GM19035 (cell line): ENCODE measurements at regions not wholly inside any gene's neighbourhood (a gene's known extent, or its start where the extent isn't known, plus 50 kb on each side); places are given as distances from the start of the nearest gene placed in this dataset.
"Not testable (repeated sequence)": the region's sequence is repeated elsewhere in the genome, so short reads cannot be mapped to it uniquely, and the experiment has no call there.

ENCODE experiments used
- ATAC-seq: cut with Tn5 transposase; IDR thresholded peaks from one replicate; pipeline ENCODE4 v1.9.1; 2021; ENCODE audit not compliant: unreplicated experiment

GRCh38 chr1:101366513-101367215 lies 129.8 kb downstream of the S1PR1 start:
- no peak for ATAC-seq

GRCh38 chr1:101367630-101368029 lies 130.8 kb downstream of the S1PR1 start:
- no peak for ATAC-seq

DNA sequence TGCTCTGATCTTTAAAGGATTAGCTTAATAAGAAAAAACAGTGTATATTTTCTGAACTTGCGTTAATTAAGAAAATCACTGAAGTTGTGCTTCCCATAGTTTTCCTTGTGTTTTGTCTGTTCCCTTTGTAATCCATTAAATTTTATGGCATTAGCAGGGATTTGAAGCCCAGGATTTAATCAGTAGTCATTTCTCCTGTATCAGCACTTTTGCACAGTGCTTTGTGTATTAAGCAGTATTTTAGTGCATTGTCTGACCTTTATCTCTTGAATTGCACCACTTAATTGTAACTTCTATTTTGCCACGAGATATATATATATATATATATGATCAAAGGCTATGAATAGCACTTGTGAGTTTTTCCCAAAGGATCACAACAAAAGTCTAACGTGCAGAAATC lies 133.7 kb downstream of the S1PR1 start:
- no peak for ATAC-seq

GRCh38 chr1:101371259-101371658 lies 134.4 kb downstream of the S1PR1 start:
- peak; percentile 92 for ATAC-seq

DNA sequence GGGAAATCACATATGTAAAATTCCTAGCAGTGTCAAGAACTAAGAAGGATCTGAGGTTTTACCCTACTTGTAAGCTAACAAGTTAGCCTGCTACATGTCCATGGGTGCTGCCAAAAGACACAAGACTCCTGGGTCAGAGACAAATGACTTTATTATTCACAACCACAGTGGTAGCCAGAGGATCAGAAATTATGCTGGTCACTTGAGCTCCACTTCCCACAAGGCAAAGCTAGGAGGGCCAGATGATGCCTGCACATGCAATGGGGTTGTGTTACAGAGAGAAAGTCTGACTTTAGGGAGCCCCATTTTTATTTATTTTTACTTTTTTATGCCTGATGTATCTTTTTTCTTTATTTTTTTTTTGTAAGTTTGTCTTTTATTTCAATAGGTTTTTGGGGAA lies 136.8 kb downstream of the S1PR1 start:
- no peak for ATAC-seq

GRCh38 chr1:101375448-101375847 lies 138.6 kb downstream of the S1PR1 start:
- not testable (repeated sequence) for ATAC-seq

GRCh38 chr1:101376121-101377083 lies 139.6 kb downstream of the S1PR1 start:
- ATAC-seq, result no peak

DNA sequence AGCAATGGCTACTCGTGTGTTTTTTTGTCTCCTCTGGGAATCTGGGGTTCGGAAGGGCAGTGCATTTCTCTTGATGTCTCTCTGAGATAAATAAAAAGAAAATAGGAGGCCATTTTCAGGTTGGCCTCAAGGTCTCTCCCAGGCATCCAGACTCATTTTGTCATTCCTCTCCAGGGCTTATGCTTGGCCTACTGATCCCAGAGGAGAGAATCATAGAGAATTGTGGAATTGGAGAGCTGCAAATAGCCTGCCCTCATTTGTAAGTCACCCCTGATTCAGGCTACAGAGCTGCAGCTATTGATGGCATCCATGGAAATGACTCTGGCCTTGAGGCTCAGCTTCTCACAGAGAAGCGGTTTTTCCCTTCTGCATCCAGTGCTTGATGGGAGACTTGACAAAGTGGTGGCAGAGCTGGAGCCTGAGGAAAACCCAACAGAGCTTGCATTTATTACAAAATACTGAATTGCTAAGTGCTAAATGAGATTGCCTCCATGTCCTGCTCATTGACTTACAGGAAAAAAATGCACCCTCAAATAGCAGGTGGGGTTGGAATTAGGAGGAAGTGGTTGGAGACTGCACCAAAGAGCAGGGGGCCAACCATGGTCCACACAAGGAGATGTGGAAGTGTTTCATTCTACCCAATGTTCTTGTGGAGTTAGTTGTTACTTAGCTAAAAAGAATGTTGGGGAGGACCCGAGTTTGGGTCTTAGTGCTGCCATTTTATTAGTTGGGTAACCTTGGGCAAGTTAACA lies 140.4 kb downstream of the S1PR1 start:
- no peak for ATAC-seq

DNA sequence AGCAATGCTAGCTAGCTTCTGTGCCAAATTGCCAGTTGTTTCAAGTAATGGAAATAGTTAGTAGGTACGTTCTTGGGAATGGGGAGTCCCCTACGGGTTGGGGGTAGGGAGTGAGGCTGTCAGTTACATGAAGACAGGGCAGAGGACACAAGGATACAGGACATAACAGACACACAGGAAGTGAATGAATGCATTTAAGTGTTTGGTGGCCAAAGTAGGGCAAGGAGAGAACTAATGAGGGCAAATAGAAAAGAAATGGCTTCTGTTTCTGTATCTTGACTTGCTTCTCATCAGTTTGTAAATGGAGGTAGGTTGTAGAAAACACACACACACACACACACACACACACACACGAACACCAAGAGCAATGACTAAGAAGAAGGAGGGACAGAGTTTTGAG lies 142.2 kb downstream of the S1PR1 start:
- no peak for ATAC-seq

GRCh38 chr1:101379950-101380349 lies 143.1 kb downstream of the S1PR1 start:
- peak; percentile 96 for ATAC-seq

DNA sequence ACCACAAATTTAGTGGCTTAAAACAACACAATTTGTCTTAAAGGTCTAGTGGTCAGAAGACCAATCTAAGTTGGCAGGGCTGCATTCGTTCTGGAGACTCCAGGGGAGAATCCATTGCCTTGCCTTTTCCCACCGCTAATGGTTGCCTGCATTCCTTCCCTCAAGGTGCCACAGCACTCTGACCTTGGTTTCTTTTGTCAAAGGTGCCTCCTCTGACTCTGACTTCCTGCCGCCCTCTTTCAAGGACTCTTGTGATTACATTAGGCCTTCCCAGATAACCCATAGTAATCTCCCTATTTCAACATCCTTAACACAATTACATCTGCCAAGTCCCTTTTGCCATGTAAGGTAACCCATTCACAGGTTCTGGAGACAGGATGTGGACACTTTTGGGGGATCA lies 145.3 kb downstream of the S1PR1 start:
- no peak for ATAC-seq

DNA sequence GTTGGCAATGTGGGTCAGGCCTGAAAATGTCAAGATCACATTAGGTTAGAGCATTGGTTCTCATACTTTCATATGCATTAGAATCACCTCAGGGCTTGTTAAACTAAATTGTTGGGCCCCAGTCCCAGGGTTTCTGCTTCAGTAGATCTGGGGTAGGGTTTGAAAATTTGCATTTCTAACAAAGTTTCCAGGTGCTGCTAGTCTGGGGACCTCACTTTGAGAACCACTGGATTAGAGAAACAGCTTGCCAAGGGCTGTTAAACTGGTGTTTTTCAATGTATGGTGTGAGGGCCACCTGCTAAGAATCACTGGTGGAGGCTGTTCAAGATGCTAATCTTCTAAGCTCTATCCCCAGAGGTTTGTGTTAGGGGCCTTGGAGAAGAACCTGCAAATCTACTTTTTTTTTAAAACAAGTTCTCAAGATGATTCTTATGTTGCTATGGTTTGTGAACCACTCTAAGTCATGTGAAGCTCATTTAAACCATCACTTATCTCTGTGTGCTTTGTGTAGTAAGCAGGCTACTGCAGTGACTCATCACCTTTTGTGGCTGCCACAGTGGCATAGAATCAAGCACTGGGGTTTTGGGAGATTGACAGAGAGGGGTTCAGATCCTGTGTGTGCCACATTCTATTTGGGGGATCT lies 152.2 kb downstream of the S1PR1 start:
- peak; percentile 84 for ATAC-seq

- ATAC-seq, result peak; percentile 3
Measured at GRCh38 chr1:101389547-101389929, 152.7 kb downstream of the S1PR1 start.

DNA sequence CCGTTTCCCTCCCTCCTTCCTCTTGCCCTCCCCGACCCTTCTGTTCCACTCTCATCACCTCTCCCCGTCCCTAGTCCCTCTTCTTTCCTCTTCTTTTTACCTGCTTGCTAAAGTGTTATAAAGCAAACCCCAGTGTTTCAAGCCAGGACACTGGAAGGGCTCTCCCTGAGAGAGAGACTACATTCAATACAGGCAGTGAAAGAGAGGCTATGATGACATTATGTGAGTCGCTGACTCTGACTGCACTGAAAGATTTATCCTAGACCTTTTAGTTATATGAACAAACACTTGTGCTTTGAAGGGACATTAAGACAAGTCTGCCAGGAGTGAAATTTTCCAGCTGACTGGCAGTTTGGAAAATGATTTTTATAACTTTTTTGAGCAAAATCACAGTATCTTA lies 155.7 kb downstream of the S1PR1 start:
- ATAC-seq, result no peak

DNA sequence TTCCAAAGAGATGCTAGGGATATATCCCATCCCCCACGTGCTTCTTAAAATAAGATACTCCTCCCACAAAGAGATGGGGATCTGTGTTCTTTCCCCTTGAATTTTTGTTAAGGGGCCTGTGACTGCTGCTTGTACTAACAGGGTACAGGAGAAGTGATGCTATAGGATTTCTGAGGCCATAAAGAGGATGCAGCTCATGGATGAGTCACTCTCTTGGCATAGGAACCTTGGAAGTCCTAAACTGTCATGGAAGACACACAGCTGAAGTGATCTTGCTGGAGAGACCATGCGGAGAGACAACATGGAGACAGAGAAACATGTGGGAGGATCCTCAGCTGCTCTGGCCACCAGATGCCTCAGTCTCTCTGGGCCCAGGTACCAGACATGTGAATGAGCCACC lies 157.2 kb downstream of the S1PR1 start:
- no peak for ATAC-seq

GRCh38 chr1:101399222-101399621 lies 162.4 kb downstream of the S1PR1 start:
- ATAC-seq, result no peak

DNA sequence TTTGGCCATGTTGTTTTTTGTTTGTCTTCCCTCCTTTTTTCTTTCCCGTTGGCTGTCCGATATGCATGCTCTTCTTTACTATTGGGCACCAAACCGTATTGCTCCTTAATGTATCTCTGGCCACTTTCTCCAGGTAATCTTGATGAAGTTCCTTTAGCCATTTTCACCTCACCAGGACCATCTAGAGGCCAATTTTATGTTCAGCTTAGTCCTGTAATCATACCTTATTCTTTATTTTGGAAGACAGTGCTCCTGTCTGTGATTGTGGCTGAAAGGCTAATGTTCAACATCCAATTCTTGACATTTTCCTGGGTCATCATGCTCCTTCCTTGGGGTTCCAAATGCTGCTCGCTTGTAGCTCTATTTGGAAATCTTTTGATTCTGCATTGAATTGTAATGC lies 169.5 kb downstream of the S1PR1 start:
- ATAC-seq, result no peak

- no peak for ATAC-seq
Measured at GRCh38 chr1:101406681-101407080, 169.9 kb downstream of the S1PR1 start.

- ATAC-seq, result peak; percentile 83
Measured at GRCh38 chr1:101407505-101408211, 170.8 kb downstream of the S1PR1 start.
